Keratinocyte (primary cell): ENCODE measurements at regions not wholly inside any gene's neighbourhood (a gene's known extent, or its start where the extent isn't known, plus 50 kb on each side); places are given as distances from the start of the nearest gene placed in this dataset.

ENCODE experiments used
- EZH2 ChIP-seq: IDR thresholded peaks from one replicate; pipeline ENCODE4 v1.6.1; 2012; ENCODE audit warnings: inconsistent platforms, mild to moderate bottlenecking, low read length, moderate library complexity
- TF ChIP-seq, protein P1 (sequence below), 3 experiments: IDR thresholded peaks in 1 of 3; conservative IDR thresholded peaks in 1 of 3; optimal IDR thresholded peaks in 1 of 3; 2 replicates in 2 of 3; 3 replicates in 1 of 3; pipeline versions ENCODE3 to v1.5.1; 2011; ENCODE audit warnings: low read length in 3 of 3, mild to moderate bottlenecking in 3 of 3, moderate library complexity in 2 of 3, control low read depth in 1 of 3, inconsistent platforms in 1 of 3; ENCODE audit not compliant: insufficient read depth in 2 of 3; ENCODE audit errors: extremely low read depth in 1 of 3

DNA sequence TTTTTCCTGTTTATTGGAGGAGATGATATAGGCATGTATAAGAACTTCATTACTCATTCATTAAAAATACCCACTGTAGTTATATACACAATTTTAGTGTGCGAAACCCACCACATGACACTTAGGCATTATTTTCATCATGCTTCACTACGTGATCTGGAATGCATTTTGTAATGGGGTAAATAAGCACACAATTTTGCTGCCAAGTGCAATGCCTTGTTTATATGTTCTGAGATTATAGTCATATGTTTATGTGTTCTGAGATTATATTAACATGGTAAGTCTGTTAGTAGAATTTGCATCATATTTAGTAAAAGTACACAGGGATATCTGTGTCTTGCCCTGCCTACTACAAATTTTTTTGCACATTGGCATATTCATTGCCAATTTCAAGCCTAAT is 1123.0 kb downstream of the LRFN5 start:
- TF ChIP-seq, protein P1, sequence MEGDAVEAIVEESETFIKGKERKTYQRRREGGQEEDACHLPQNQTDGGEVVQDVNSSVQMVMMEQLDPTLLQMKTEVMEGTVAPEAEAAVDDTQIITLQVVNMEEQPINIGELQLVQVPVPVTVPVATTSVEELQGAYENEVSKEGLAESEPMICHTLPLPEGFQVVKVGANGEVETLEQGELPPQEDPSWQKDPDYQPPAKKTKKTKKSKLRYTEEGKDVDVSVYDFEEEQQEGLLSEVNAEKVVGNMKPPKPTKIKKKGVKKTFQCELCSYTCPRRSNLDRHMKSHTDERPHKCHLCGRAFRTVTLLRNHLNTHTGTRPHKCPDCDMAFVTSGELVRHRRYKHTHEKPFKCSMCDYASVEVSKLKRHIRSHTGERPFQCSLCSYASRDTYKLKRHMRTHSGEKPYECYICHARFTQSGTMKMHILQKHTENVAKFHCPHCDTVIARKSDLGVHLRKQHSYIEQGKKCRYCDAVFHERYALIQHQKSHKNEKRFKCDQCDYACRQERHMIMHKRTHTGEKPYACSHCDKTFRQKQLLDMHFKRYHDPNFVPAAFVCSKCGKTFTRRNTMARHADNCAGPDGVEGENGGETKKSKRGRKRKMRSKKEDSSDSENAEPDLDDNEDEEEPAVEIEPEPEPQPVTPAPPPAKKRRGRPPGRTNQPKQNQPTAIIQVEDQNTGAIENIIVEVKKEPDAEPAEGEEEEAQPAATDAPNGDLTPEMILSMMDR (optimal IDR thresholded peaks at IDR 0.05 in 1 of 3, IDR thresholded peaks at IDR 0.05 in 1 of 3, conservative IDR thresholded peaks at IDR 0.05 in 1 of 3; ENCODE audit: extremely low read depth in 1 of 3, insufficient read depth in 2 of 3, low read length in 3 of 3) = no peak
- TF ChIP-seq EZH2 = no peak
